GM23338 (cell line): ENCODE measurements at regions not wholly inside any gene's neighbourhood (a gene's known extent, or its start where the extent isn't known, plus 50 kb on each side); places are given as distances from the start of the nearest gene placed in this dataset.

Experiments
- ATAC-seq: fragments of 200-7000 bp; cut with Tn5 transposase; 3 replicates; pipeline ENCODE4 v1.9.1; 2020
- DNase-seq: peaks from one replicate; pipeline ENCODE4 v3.0.0-alpha.2; 2015; ENCODE audit warnings: low spot score
- H2AFZ ChIP-seq: fragments of 200-600 bp; sonication (generic); 2 replicates; pipeline ENCODE4 v1.8.0; 2016; ENCODE audit warnings: antibody characterized with exemption, mild to moderate bottlenecking, moderate library complexity
- H3F3A ChIP-seq: fragments of 200-600 bp; sonication (generic); replicated peaks from 2 replicates; pipeline ENCODE4 v1.8.0; 2017; ENCODE audit warnings: antibody characterized with exemption, mixed run types, low read depth
- H3K27ac ChIP-seq: fragments of 200-600 bp; sonication (generic); 2 replicates; pipeline ENCODE4 v1.6.1; 2016; ENCODE audit warnings: low read depth
- H3K27me3 ChIP-seq: fragments of 200-600 bp; sonication (generic); 2 replicates; pipeline ENCODE4 v1.8.0; 2016; ENCODE audit warnings: mild to moderate bottlenecking, mixed run types, moderate library complexity; ENCODE audit not compliant: insufficient read depth
- H3K36me3 ChIP-seq: fragments of 200-600 bp; sonication (generic); 2 replicates; pipeline ENCODE4 v1.8.0; 2016; ENCODE audit warnings: mild to moderate bottlenecking; ENCODE audit not compliant: insufficient read depth
- H3K4me1 ChIP-seq: fragments of 200-600 bp; sonication (generic); 2 replicates; pipeline ENCODE4 v1.8.0; 2016; ENCODE audit warnings: mild to moderate bottlenecking, moderate library complexity; ENCODE audit not compliant: insufficient read depth
- H3K4me2 ChIP-seq: fragments of 200-600 bp; sonication (generic); 2 replicates; pipeline ENCODE4 v1.7.1; 2017; ENCODE audit warnings: mixed run types
- H3K4me3 ChIP-seq: fragments of 200-600 bp; sonication (generic); 2 replicates; pipeline ENCODE4 v1.6.1; 2016; ENCODE audit warnings: mixed run types
- H3K79me2 ChIP-seq: fragments of 200-600 bp; sonication (generic); replicated peaks from 2 replicates; pipeline ENCODE4 v1.8.0; 2017; ENCODE audit warnings: mild to moderate bottlenecking; ENCODE audit not compliant: insufficient read depth
- H3K9me2 ChIP-seq: fragments of 200-600 bp; sonication (generic); 2 replicates; pipeline ENCODE4 v1.8.0; 2017; ENCODE audit not compliant: insufficient read depth
- H4K20me1 ChIP-seq: fragments of 200-600 bp; sonication (generic); replicated peaks from 2 replicates; pipeline ENCODE4 v1.8.0; 2017; ENCODE audit warnings: mild to moderate bottlenecking; ENCODE audit not compliant: insufficient read depth
- H3K27ac Mint-ChIP-seq: 2 replicates; pipeline ENCODE4 v1.8.0; 2020; ENCODE audit warnings: inconsistent platforms, mild to moderate bottlenecking, moderate library complexity, mixed read lengths
- H3K27me3 Mint-ChIP-seq: 3 replicates; pipeline ENCODE4 v1.8.0; 2022; ENCODE audit warnings: low read depth, mild to moderate bottlenecking, moderate library complexity, mixed read lengths, inconsistent platforms; ENCODE audit not compliant: insufficient read depth, poor library complexity
- H3K36me3 Mint-ChIP-seq: 3 replicates; pipeline ENCODE4 v1.8.0; 2021; ENCODE audit warnings: low read depth, mild to moderate bottlenecking, inconsistent platforms, moderate library complexity, mixed read lengths
- H3K4me1 Mint-ChIP-seq: 3 replicates; pipeline ENCODE4 v1.8.0; 2020; ENCODE audit warnings: mild to moderate bottlenecking, inconsistent platforms, mixed read lengths
- H3K4me3 Mint-ChIP-seq: 3 replicates; pipeline ENCODE4 v1.8.0; 2021; ENCODE audit warnings: moderate library complexity, mild to moderate bottlenecking, inconsistent platforms, mixed read lengths
- H3K9me3 Mint-ChIP-seq: 3 replicates; pipeline ENCODE4 v1.8.0; 2020; ENCODE audit warnings: moderate library complexity, mild to moderate bottlenecking, inconsistent platforms, mixed read lengths
- CREB1 ChIP-seq: fragments of 250-450 bp; sonication (Bioruptor Pico); IDR thresholded peaks from 2 replicates; pipeline ENCODE4 v1.5.0; 2020; ENCODE audit warnings: low read depth, mild to moderate bottlenecking, moderate library complexity
- ETS1 ChIP-seq: IDR thresholded peaks from 2 replicates; pipeline ENCODE4 v1.6.1; 2016; ENCODE audit warnings: antibody characterized with exemption
- EZH2 ChIP-seq: fragments of 200-600 bp; sonication (generic); IDR thresholded peaks from one replicate; pipeline ENCODE4 v1.8.0; 2017; ENCODE audit warnings: antibody characterized with exemption, mild to moderate bottlenecking, low read depth; ENCODE audit not compliant: unreplicated experiment
- EZH2phosphoT487 ChIP-seq: fragments of 200-600 bp; sonication (generic); IDR thresholded peaks from one replicate; pipeline ENCODE4 v1.8.1; 2018; ENCODE audit warnings: antibody characterized with exemption; ENCODE audit not compliant: unreplicated experiment
- JUNB ChIP-seq: IDR thresholded peaks from one replicate; pipeline ENCODE4 v1.6.1; 2016; ENCODE audit warnings: antibody characterized with exemption; ENCODE audit not compliant: unreplicated experiment
- NANOG ChIP-seq: IDR thresholded peaks from 2 replicates; pipeline ENCODE4 v1.6.1; 2016; ENCODE audit warnings: antibody characterized with exemption, borderline replicate concordance
- POLR2AphosphoS5 ChIP-seq: IDR thresholded peaks from 2 replicates; pipeline ENCODE4 v1.6.1; 2016; ENCODE audit warnings: antibody characterized with exemption, low read depth
- STAT1 ChIP-seq: IDR thresholded peaks from one replicate; pipeline ENCODE4 v1.6.1; 2016; ENCODE audit warnings: antibody characterized with exemption; ENCODE audit not compliant: unreplicated experiment
- ZNF114 ChIP-seq: fragments of 250-450 bp; sonication (Bioruptor Pico); IDR thresholded peaks from 2 replicates; pipeline ENCODE4 v1.5.0; 2020; ENCODE audit warnings: mild to moderate bottlenecking, moderate library complexity
- ZNF331 ChIP-seq: fragments of 250-450 bp; sonication (Bioruptor Pico); IDR thresholded peaks from 2 replicates; pipeline ENCODE4 v1.5.0; 2020; ENCODE audit warnings: low read depth, mild to moderate bottlenecking, moderate library complexity
- TF ChIP-seq, protein P1 (sequence below): IDR thresholded peaks from one replicate; pipeline ENCODE4 v1.6.1; 2018; ENCODE audit warnings: antibody characterized with exemption; ENCODE audit not compliant: unreplicated experiment
- TF ChIP-seq, protein P2 (sequence below), 2 experiments: fragments of 200-600 bp in 1 of 2; sonication (generic) in 1 of 2; conservative IDR thresholded peaks; 2 replicates each; pipeline versions ENCODE4 v1.5.1 to v1.6.1; 2016 to 2017; ENCODE audit warnings: antibody characterized with exemption in 2 of 2, low read depth in 2 of 2, mild to moderate bottlenecking in 2 of 2, moderate library complexity in 1 of 2
- TF ChIP-seq, protein P3 (sequence below): fragments of 250-450 bp; sonication (Bioruptor Pico); IDR thresholded peaks from 2 replicates; pipeline ENCODE4 v1.5.0; 2020; ENCODE audit warnings: mild to moderate bottlenecking, moderate library complexity

GRCh38 chr7:16993543-16993942 lies 111.8 kb upstream of the AGR3 start:
- no peak for DNase-seq
- H3K4me1 Mint-ChIP-seq: no peaks in the 10 kb centered on the region
- H3K27ac Mint-ChIP-seq: no peak overlapping the region
- TF ChIP-seq, protein P1, sequence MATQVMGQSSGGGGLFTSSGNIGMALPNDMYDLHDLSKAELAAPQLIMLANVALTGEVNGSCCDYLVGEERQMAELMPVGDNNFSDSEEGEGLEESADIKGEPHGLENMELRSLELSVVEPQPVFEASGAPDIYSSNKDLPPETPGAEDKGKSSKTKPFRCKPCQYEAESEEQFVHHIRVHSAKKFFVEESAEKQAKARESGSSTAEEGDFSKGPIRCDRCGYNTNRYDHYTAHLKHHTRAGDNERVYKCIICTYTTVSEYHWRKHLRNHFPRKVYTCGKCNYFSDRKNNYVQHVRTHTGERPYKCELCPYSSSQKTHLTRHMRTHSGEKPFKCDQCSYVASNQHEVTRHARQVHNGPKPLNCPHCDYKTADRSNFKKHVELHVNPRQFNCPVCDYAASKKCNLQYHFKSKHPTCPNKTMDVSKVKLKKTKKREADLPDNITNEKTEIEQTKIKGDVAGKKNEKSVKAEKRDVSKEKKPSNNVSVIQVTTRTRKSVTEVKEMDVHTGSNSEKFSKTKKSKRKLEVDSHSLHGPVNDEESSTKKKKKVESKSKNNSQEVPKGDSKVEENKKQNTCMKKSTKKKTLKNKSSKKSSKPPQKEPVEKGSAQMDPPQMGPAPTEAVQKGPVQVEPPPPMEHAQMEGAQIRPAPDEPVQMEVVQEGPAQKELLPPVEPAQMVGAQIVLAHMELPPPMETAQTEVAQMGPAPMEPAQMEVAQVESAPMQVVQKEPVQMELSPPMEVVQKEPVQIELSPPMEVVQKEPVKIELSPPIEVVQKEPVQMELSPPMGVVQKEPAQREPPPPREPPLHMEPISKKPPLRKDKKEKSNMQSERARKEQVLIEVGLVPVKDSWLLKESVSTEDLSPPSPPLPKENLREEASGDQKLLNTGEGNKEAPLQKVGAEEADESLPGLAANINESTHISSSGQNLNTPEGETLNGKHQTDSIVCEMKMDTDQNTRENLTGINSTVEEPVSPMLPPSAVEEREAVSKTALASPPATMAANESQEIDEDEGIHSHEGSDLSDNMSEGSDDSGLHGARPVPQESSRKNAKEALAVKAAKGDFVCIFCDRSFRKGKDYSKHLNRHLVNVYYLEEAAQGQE: no peak
- TF ChIP-seq NANOG (no peak), ZNF331 (CRISPR knock-in tag) (no peak), JUNB (no peak), CREB1 (CRISPR knock-in tag) (no peak), POLR2AphosphoS5 (no peak), EZH2 (no peak), ETS1 (no peak), ZNF114 (CRISPR knock-in tag) (no peak), EZH2phosphoT487 (no peak), STAT1 (no peak)
- TF ChIP-seq, protein P2, sequence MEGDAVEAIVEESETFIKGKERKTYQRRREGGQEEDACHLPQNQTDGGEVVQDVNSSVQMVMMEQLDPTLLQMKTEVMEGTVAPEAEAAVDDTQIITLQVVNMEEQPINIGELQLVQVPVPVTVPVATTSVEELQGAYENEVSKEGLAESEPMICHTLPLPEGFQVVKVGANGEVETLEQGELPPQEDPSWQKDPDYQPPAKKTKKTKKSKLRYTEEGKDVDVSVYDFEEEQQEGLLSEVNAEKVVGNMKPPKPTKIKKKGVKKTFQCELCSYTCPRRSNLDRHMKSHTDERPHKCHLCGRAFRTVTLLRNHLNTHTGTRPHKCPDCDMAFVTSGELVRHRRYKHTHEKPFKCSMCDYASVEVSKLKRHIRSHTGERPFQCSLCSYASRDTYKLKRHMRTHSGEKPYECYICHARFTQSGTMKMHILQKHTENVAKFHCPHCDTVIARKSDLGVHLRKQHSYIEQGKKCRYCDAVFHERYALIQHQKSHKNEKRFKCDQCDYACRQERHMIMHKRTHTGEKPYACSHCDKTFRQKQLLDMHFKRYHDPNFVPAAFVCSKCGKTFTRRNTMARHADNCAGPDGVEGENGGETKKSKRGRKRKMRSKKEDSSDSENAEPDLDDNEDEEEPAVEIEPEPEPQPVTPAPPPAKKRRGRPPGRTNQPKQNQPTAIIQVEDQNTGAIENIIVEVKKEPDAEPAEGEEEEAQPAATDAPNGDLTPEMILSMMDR (conservative IDR thresholded peaks at IDR 0.05; ENCODE audit: low read depth in 2 of 2): no peak
- TF ChIP-seq, protein P3, sequence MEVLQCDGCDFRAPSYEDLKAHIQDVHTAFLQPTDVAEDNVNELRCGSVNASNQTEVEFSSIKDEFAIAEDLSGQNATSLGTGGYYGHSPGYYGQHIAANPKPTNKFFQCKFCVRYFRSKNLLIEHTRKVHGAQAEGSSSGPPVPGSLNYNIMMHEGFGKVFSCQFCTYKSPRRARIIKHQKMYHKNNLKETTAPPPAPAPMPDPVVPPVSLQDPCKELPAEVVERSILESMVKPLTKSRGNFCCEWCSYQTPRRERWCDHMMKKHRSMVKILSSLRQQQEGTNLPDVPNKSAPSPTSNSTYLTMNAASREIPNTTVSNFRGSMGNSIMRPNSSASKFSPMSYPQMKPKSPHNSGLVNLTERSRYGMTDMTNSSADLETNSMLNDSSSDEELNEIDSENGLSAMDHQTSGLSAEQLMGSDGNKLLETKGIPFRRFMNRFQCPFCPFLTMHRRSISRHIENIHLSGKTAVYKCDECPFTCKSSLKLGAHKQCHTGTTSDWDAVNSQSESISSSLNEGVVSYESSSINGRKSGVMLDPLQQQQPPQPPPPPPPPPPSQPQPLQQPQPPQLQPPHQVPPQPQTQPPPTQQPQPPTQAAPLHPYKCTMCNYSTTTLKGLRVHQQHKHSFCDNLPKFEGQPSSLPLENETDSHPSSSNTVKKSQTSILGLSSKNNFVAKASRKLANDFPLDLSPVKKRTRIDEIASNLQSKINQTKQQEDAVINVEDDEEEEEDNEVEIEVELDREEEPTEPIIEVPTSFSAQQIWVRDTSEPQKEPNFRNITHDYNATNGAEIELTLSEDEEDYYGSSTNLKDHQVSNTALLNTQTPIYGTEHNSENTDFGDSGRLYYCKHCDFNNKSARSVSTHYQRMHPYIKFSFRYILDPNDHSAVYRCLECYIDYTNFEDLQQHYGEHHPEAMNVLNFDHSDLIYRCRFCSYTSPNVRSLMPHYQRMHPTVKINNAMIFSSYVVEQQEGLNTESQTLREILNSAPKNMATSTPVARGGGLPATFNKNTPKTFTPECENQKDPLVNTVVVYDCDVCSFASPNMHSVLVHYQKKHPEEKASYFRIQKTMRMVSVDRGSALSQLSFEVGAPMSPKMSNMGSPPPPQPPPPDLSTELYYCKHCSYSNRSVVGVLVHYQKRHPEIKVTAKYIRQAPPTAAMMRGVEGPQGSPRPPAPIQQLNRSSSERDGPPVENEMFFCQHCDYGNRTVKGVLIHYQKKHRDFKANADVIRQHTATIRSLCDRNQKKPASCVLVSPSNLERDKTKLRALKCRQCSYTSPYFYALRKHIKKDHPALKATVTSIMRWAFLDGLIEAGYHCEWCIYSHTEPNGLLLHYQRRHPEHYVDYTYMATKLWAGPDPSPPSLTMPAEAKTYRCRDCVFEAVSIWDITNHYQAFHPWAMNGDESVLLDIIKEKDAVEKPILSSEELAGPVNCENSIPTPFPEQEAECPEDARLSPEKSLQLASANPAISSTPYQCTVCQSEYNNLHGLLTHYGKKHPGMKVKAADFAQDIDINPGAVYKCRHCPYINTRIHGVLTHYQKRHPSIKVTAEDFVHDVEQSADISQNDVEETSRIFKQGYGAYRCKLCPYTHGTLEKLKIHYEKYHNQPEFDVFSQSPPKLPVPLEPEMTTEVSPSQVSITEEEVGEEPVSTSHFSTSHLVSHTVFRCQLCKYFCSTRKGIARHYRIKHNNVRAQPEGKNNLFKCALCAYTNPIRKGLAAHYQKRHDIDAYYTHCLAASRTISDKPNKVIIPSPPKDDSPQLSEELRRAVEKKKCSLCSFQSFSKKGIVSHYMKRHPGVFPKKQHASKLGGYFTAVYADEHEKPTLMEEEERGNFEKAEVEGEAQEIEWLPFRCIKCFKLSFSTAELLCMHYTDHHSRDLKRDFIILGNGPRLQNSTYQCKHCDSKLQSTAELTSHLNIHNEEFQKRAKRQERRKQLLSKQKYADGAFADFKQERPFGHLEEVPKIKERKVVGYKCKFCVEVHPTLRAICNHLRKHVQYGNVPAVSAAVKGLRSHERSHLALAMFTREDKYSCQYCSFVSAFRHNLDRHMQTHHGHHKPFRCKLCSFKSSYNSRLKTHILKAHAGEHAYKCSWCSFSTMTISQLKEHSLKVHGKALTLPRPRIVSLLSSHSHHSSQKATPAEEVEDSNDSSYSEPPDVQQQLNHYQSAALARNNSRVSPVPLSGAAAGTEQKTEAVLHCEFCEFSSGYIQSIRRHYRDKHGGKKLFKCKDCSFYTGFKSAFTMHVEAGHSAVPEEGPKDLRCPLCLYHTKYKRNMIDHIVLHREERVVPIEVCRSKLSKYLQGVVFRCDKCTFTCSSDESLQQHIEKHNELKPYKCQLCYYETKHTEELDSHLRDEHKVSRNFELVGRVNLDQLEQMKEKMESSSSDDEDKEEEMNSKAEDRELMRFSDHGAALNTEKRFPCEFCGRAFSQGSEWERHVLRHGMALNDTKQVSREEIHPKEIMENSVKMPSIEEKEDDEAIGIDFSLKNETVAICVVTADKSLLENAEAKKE: no peak
- no peaks in the 10 kb centered on the region for H3K36me3 Mint-ChIP-seq
- H3K79me2 ChIP-seq: no peaks in the 10 kb centered on the region
- H3K27me3 Mint-ChIP-seq: peaks cover 3% of the 10 kb centered on the region
- peaks cover 2% of the 10 kb centered on the region; the same call in 2 of the 3 replicates for H3K9me3 Mint-ChIP-seq
- H3K4me3 Mint-ChIP-seq: no peak overlapping the region
- no peak overlapping the region for H3K27ac ChIP-seq
- H3K4me1 ChIP-seq: no peaks in the 10 kb centered on the region
- no peaks in the 10 kb centered on the region for H4K20me1 ChIP-seq
- H3K36me3 ChIP-seq: no peaks in the 10 kb centered on the region
- no peaks in the 10 kb centered on the region for H3K27me3 ChIP-seq
- H3F3A ChIP-seq: no peaks in the 10 kb centered on the region
- no peak overlapping the region for H2AFZ ChIP-seq
- no peak overlapping the region for H3K4me3 ChIP-seq
- no peak overlapping the region for H3K4me2 ChIP-seq
- peaks cover 8% of the 10 kb centered on the region; the same call in 1 of the 2 replicates for H3K9me2 ChIP-seq
- no peak for ATAC-seq
